Nephron progenitor cell (in vitro differentiated cells): ENCODE measurements at regions not wholly inside any gene's neighbourhood (a gene's known extent, or its start where the extent isn't known, plus 50 kb on each side); places are given as distances from the start of the nearest gene placed in this dataset.

Source experiments
- DNase-seq: peaks from one replicate; pipeline ENCODE4 v3.0.0; 2021
- H3K27ac Mint-ChIP-seq: 2 replicates; pipeline ENCODE4 v1.8.0; 2021; ENCODE audit warnings: mild to moderate bottlenecking, moderate library complexity, mixed read lengths
- H3K27me3 Mint-ChIP-seq: 2 replicates; pipeline ENCODE4 v1.8.0; 2021; ENCODE audit warnings: mild to moderate bottlenecking, low read depth, mixed read lengths; ENCODE audit not compliant: poor library complexity
- H3K36me3 Mint-ChIP-seq: 2 replicates; pipeline ENCODE4 v1.8.0; 2021; ENCODE audit warnings: low read depth, mixed read lengths
- H3K4me1 Mint-ChIP-seq: 2 replicates; pipeline ENCODE4 v1.8.0; 2021; ENCODE audit warnings: mixed read lengths
- H3K4me3 Mint-ChIP-seq: 2 replicates; pipeline ENCODE4 v1.8.0; 2021; ENCODE audit warnings: mild to moderate bottlenecking, moderate library complexity, mixed read lengths
- H3K9me3 Mint-ChIP-seq: 2 replicates; pipeline ENCODE4 v1.8.0; 2021; ENCODE audit warnings: mild to moderate bottlenecking, moderate library complexity, mixed read lengths
- TF ChIP-seq, protein P1 (sequence below): fragments of 200-600 bp; sonication (generic); IDR thresholded peaks from 2 replicates; pipeline ENCODE4 v1.5.0; 2021; ENCODE audit warnings: antibody characterized with exemption

DNA sequence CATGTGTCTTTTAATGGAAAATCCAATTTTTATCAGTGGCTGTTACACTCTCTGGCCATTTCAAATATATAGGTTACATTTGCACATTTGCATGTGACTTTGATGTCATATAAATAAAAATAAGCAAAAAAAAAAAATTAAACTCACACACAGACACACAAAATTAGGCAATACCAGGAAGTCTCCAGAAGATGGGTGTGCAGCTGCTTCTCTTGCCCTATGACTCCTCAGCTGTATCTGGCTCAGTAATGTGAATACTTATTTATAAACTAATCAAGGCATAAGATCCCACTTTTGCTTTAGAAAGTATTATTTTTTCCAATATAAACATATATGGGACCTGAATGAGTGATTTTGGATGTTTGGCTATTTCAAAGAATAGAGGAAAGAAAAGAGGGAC is 461.1 kb downstream of the LRIG3 start:
- H3K36me3 Mint-ChIP-seq, result no peaks in the 10 kb centered on the region
- no peak overlapping the region for H3K4me3 Mint-ChIP-seq
- no peaks in the 10 kb centered on the region for H3K4me1 Mint-ChIP-seq
- H3K27me3 Mint-ChIP-seq, result no peaks in the 10 kb centered on the region
- no peak for DNase-seq
- TF ChIP-seq, protein P1, sequence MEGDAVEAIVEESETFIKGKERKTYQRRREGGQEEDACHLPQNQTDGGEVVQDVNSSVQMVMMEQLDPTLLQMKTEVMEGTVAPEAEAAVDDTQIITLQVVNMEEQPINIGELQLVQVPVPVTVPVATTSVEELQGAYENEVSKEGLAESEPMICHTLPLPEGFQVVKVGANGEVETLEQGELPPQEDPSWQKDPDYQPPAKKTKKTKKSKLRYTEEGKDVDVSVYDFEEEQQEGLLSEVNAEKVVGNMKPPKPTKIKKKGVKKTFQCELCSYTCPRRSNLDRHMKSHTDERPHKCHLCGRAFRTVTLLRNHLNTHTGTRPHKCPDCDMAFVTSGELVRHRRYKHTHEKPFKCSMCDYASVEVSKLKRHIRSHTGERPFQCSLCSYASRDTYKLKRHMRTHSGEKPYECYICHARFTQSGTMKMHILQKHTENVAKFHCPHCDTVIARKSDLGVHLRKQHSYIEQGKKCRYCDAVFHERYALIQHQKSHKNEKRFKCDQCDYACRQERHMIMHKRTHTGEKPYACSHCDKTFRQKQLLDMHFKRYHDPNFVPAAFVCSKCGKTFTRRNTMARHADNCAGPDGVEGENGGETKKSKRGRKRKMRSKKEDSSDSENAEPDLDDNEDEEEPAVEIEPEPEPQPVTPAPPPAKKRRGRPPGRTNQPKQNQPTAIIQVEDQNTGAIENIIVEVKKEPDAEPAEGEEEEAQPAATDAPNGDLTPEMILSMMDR, result no peak
- H3K27ac Mint-ChIP-seq, result peak overlapping the region; percentile 25
- no peaks in the 10 kb centered on the region for H3K9me3 Mint-ChIP-seq

DNA sequence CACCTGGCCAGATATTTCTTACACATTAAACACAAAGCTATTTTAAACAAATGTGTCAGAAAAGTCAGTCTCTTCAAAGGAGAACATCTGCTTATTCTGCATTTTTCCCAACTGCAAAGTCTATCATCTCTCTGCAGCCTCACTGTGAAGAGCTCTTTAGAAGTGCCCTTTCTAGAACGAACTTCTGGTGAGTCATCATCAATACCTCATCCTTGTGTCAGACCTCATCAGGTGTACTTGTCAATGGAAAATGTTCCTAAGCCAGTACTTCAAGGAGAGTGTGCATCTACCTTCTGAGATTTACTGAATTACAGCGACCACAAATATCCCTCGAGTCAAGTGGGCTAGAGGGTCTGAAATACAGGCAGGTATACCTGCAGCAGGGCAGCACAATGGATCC is 457.3 kb downstream of the LRIG3 start:
- Mint-ChIP-seq H3K36me3 (peaks cover 3% of the 10 kb centered on the region), H3K27ac (no peak overlapping the region), H3K4me3 (no peak overlapping the region), H3K4me1 (no peaks in the 10 kb centered on the region), H3K9me3 (peaks cover 18% of the 10 kb centered on the region), H3K27me3 (no peaks in the 10 kb centered on the region)
- DNase-seq, result no peak
- TF ChIP-seq, protein P1, result no peak

DNA sequence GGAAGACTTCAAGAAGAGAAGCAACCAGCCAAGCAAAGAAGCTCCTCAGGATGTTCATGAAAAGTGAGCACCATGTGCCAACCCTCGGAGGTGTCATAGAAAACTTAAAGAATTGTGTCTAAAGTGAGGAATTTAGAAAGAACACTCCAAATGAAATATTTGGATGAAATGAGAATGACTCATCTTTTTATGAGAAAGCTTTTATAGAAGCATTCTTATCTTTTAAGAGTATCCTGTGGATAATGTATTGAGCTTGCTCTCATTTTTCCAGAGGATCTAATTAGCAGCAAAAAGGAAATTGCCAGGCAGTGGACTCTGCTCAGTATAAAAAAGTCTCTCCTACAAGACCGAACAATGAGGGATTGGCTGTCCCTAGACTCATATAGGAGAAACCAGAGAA is 454.9 kb downstream of the LRIG3 start:
- peaks cover 4% of the 10 kb centered on the region for H3K36me3 Mint-ChIP-seq
- H3K9me3 Mint-ChIP-seq, result peaks cover 21% of the 10 kb centered on the region
- no peaks in the 10 kb centered on the region for H3K4me1 Mint-ChIP-seq
- H3K4me3 Mint-ChIP-seq, result no peak overlapping the region
- no peak overlapping the region for H3K27ac Mint-ChIP-seq
- no peak for DNase-seq
- no peaks in the 10 kb centered on the region for H3K27me3 Mint-ChIP-seq
- TF ChIP-seq, protein P1, result no peak

DNA sequence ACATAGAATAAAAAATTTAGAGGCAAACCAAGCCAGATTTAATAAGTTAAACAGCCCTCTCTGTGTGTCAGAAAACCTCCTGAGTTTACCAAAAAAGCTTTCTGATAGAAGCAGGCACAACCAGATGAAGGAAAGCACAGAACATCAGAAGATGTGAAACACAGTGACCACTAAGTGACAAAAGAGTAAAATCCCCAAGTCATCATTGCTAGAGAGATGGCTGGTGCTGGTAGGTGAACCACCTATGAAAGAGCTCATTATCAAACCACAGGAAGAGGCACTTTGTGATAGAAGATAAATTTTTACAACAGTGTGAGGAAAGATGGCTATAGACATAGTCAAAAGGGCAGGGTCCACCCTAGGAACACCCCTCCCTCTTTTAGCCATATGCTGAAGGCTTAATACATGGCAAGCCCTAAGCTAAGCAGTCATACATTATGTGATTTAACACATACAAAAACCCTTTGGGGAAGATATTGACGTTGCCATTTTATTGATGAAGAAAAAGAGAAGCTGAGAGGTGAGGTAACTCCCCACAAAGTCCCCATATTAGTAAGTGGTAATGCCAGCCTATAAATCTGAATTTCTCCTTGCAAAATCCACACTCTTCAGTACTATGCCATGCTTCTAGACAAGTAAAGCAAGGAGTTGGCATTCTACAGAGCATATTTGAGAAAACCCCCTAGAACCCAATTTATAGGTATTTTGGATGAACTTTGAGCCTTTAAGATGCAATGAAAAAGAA is 449.9 kb downstream of the LRIG3 start:
- DNase-seq, result no peak
- Mint-ChIP-seq H3K27me3 (peaks cover 3% of the 10 kb centered on the region), H3K4me1 (no peaks in the 10 kb centered on the region), H3K36me3 (peaks cover 4% of the 10 kb centered on the region), H3K9me3 (peaks cover 29% of the 10 kb centered on the region), H3K27ac (no peak overlapping the region), H3K4me3 (no peak overlapping the region)
- TF ChIP-seq, protein P1, result no peak

DNA sequence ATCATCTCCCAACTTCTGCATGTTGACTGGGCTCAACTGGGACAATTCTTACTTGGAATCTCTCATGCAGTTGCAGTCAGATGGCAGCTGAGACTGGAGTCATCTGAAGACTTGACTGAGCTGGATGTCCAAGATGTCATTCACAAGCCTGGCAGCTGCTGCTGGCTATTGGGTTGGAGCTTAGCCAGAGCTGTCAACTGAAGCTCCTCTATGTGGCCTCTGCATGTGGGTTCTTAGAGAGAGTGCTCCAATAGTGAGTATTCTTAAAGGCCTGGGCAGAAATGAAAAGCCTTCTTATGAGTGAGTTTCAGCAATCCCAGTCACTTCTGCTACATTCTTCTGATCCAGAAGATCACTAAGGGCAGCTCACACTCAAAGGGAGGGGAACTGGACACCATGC is 440.9 kb downstream of the LRIG3 start:
- no peak overlapping the region for H3K4me3 Mint-ChIP-seq
- H3K9me3 Mint-ChIP-seq, result peaks cover 21% of the 10 kb centered on the region
- no peak for DNase-seq
- peaks cover 3% of the 10 kb centered on the region for H3K27me3 Mint-ChIP-seq
- no peak overlapping the region for H3K27ac Mint-ChIP-seq
- peaks cover 6% of the 10 kb centered on the region for H3K4me1 Mint-ChIP-seq
- peaks cover 10% of the 10 kb centered on the region for H3K36me3 Mint-ChIP-seq
- TF ChIP-seq, protein P1, result no peak

DNA sequence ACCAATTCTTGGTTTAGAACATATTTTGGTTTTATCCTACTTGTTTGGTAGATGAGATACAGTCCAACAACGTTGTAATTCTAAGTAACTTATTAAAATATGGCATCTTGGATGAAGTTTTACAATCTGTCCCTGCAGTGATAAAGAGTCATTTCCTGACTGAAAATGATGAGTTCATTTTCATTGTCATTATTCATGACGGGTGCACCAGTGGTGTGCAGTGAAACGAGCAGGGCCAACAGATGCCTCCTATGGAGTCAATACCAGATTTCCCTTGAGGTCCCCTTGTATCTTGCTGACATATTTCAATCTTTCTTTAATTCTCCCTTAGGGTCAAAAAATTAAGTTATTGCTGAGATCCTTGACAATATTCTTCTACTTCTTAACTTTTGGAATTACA is 438.5 kb downstream of the LRIG3 start:
- peaks cover 10% of the 10 kb centered on the region for H3K4me1 Mint-ChIP-seq

More for the DNA sequence above, 438.5 kb downstream of the LRIG3 start:
- Mint-ChIP-seq H3K9me3 (peaks cover 13% of the 10 kb centered on the region), H3K4me3 (no peak overlapping the region), H3K27me3 (no peaks in the 10 kb centered on the region), H3K27ac (no peak overlapping the region), H3K36me3 (peaks cover 10% of the 10 kb centered on the region)
- no peak for DNase-seq
- TF ChIP-seq, protein P1, result no peak
